Activated naive CD8-positive, alpha-beta T cell treated with anti-CD3 and anti-CD28 coated beads for 36 hours (primary cell): ENCODE measurements at regions not wholly inside any gene's neighbourhood (a gene's known extent, or its start where the extent isn't known, plus 50 kb on each side); places are given as distances from the start of the nearest gene placed in this dataset.

ENCODE experiments used
- DNase-seq: peaks from one replicate; pipeline ENCODE4 v3.0.0; 2021
- H3K27ac Mint-ChIP-seq: one replicate; pipeline ENCODE4 v1.8.0; 2022; ENCODE audit warnings: mild to moderate bottlenecking, moderate library complexity, mixed read lengths
- H3K27me3 Mint-ChIP-seq: one replicate; pipeline ENCODE4 v1.8.0; 2022; ENCODE audit warnings: mild to moderate bottlenecking, mixed read lengths
- H3K36me3 Mint-ChIP-seq: one replicate; pipeline ENCODE4 v1.8.0; 2021; ENCODE audit warnings: mild to moderate bottlenecking, mixed read lengths
- H3K4me1 Mint-ChIP-seq: one replicate; pipeline ENCODE4 v1.8.0; 2021; ENCODE audit warnings: mixed read lengths
- H3K4me3 Mint-ChIP-seq: one replicate; pipeline ENCODE4 v1.8.0; 2022; ENCODE audit warnings: mild to moderate bottlenecking, moderate library complexity, mixed read lengths
- H3K9me3 Mint-ChIP-seq: one replicate; pipeline ENCODE4 v1.8.0; 2022; ENCODE audit warnings: mixed read lengths

- DNase-seq: no peak
- no peaks in the 10 kb centered on the region for H3K4me1 Mint-ChIP-seq
- H3K27ac Mint-ChIP-seq: no peak overlapping the region
- H3K4me3 Mint-ChIP-seq: no peak overlapping the region
- H3K9me3 Mint-ChIP-seq: peaks cover 17% of the 10 kb centered on the region
- no peaks in the 10 kb centered on the region for H3K36me3 Mint-ChIP-seq
- H3K27me3 Mint-ChIP-seq: no peaks in the 10 kb centered on the region
Measured at GRCh38 chr2:82257796-82258555, 1953.4 kb upstream of the LRRTM1 start.

DNA sequence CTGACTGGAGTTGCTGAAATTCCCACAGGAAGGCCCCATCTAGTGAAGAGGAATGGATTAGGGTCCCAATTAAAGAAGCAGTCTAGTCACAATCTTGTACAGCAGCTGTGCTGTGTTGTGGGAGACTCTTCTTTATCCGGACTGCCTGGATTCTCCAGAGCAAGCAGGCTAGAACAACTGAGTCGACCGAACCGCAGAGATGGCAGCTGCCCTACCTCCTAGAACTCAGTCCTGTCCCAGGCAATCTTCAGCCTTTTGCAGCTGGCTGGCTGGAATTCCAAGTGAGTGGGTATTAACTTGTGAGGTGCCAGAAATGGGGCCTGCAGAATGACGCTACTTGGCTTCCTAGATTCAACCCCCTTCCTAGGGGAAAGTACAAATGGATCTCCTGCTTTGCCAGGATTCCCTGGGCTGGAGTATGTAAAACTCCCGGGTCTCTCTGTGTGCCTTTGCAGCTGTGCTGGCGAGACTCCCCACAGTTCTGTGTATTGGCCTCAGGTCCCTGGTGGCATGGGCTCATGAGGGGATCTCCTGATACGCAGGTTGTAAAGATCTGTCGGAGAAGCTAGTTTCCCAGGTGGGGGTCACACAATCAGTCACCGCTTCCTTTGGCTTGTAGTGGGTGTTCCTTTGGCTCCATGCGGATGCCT is 1952.6 kb upstream of the LRRTM1 start:
- no peaks in the 10 kb centered on the region for H3K36me3 Mint-ChIP-seq
- H3K4me3 Mint-ChIP-seq: no peak overlapping the region
- peaks cover 21% of the 10 kb centered on the region for H3K9me3 Mint-ChIP-seq
- no peak overlapping the region for H3K27ac Mint-ChIP-seq
- no peak for DNase-seq
- no peaks in the 10 kb centered on the region for H3K4me1 Mint-ChIP-seq
- no peaks in the 10 kb centered on the region for H3K27me3 Mint-ChIP-seq

DNA sequence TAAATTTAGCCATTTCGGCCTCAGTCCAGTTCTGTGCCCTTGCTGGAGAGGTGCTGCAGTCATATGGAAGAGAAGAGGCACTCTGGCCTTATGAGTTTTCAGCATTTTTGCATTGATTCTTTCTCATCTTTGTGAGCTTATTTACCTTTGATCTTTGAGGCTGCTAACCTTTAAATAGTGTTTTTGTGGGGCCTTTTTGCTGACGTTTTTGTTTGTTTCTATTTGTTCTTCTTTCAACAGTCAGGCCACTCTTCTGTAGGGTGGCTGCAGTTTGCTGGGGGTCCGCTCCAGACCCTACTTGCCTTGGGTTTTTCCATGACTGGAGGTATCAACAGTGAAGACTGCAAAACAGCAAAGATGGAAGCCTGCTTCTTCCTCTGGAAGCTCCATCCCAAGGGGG is 1951.7 kb upstream of the LRRTM1 start:
- Mint-ChIP-seq H3K27ac (no peak overlapping the region), H3K27me3 (no peaks in the 10 kb centered on the region), H3K36me3 (no peaks in the 10 kb centered on the region), H3K4me3 (no peak overlapping the region), H3K4me1 (no peaks in the 10 kb centered on the region), H3K9me3 (peaks cover 24% of the 10 kb centered on the region)
- no peak for DNase-seq

DNA sequence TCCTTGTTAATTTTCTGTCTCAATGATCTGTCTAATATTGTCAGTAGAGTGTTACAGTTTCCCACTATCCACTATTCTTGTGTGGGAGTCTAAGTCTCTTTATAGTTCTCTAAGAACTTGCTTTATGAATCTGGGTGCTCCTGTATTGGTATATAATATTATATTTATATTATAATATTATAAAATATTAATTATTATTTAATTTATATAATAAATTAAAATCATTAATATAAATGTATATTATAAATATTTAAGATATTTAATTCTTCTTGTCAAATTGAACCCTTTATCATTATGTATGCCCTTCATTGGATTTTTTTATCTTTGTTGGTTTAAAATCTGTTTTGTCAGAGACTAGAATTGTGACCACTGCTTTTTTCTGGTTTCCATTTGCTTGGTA is 1950.2 kb upstream of the LRRTM1 start:
- H3K4me1 Mint-ChIP-seq: no peaks in the 10 kb centered on the region
- no peak overlapping the region for H3K4me3 Mint-ChIP-seq
- peaks cover 25% of the 10 kb centered on the region for H3K9me3 Mint-ChIP-seq
- no peaks in the 10 kb centered on the region for H3K27me3 Mint-ChIP-seq
- DNase-seq: no peak
- H3K27ac Mint-ChIP-seq: no peak overlapping the region
- H3K36me3 Mint-ChIP-seq: no peaks in the 10 kb centered on the region

DNA sequence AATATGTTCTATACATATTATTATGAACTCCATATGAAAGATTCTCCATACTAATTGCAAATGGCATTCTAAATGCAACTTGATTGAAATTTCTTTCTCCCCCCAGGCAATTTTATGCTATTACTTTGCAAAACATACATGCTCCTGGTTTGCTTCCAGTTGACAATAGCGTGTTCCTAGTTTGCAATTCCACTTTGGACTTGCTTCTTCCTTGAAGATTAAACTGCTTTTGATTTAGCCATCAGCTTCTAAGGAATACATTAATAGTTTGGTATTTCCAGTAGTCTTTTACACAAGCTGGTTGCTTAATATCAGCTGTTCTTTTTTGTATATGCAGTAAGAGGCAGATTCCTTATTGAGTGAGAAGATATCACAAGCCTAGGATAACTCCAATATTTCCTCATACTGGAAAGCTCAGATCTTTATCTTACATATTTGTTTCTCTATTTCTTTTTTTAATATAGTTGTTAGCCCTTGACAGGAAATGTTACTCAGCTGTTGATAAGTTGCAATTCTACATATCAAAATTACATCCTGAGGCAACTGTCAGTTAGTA is 1941.7 kb upstream of the LRRTM1 start:
- peaks cover 4% of the 10 kb centered on the region for H3K9me3 Mint-ChIP-seq

GRCh38 chr2:82239176-82239575 is 1934.6 kb upstream of the LRRTM1 start:
- no peaks in the 10 kb centered on the region for H3K27me3 Mint-ChIP-seq
- peaks cover 4% of the 10 kb centered on the region for H3K9me3 Mint-ChIP-seq
- H3K4me3 Mint-ChIP-seq: no peak overlapping the region
- no peaks in the 10 kb centered on the region for H3K36me3 Mint-ChIP-seq
- DNase-seq: no peak
- no peak overlapping the region for H3K27ac Mint-ChIP-seq
- no peaks in the 10 kb centered on the region for H3K4me1 Mint-ChIP-seq

More for the DNA sequence above, 1941.7 kb upstream of the LRRTM1 start:
- Mint-ChIP-seq H3K4me3 (no peak overlapping the region), H3K27me3 (no peaks in the 10 kb centered on the region), H3K27ac (no peak overlapping the region), H3K36me3 (no peaks in the 10 kb centered on the region), H3K4me1 (no peaks in the 10 kb centered on the region)
- no peak for DNase-seq

DNA sequence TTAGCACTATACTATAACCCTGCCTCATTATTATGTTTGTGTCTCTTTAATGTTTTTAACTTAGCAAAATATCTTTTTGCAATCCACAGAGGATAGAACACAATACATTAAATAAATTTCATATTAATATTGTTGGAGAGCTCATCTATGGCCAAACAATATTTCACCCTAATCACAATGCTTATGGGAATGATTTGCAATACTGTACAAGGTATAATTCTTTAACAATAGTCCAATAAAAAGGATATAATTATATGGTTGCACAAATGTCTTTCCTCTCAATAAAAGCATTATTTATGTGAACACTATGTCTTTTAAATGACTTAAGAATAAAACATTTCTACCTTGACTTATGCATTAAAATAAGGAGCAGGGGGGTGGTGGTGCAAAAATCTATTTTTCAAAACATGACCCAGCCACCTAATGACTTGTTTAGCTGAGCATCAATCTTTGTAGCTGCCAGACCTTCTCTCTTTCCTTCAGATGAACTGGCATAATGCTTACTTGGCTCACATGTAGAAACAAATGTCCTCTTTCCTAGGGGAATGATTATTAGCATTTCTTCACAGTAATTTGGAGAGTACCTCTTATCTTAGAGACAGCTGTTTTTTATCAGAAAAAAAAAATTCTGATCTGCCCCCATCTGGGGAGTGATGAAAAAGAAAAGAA is 1933.6 kb upstream of the LRRTM1 start:
- DNase-seq: no peak
- Mint-ChIP-seq H3K4me3 (no peak overlapping the region), H3K36me3 (no peaks in the 10 kb centered on the region), H3K4me1 (no peaks in the 10 kb centered on the region), H3K27me3 (no peaks in the 10 kb centered on the region), H3K9me3 (peaks cover 4% of the 10 kb centered on the region), H3K27ac (no peak overlapping the region)

DNA sequence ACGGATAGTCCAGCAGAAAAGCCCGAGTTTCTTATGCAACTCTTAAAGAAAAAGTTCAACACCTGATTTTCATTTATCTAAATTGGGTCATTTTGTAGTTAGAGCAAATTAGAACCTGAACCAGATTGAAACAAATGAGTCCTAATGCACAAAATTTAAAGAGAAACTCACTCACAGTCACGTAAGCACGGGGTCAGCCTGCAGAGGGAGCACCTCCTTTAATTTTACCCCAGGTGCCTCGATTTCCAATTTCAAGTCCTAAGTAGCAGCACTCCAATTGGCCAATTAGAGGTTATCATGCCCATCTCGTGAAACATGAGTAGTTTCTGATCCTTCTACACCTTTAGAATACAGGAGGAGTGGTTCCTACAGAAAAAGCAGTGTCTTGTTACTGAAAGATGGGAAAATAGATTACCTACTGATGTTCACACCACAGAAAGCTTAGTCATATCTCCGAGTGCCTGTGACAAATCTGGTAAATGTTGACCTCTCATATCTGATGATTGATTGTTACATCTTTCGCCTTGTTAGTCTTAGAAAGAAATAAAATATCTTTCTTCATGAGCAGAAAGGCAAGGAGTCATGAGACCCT is 1929.8 kb upstream of the LRRTM1 start:
- Mint-ChIP-seq H3K4me1 (no peaks in the 10 kb centered on the region), H3K27ac (no peak overlapping the region), H3K27me3 (no peaks in the 10 kb centered on the region), H3K9me3 (no peaks in the 10 kb centered on the region), H3K4me3 (no peak overlapping the region), H3K36me3 (no peaks in the 10 kb centered on the region)
- DNase-seq: no peak

- no peaks in the 10 kb centered on the region for H3K4me1 Mint-ChIP-seq
- H3K36me3 Mint-ChIP-seq: no peaks in the 10 kb centered on the region
- H3K27ac Mint-ChIP-seq: no peak overlapping the region
- H3K9me3 Mint-ChIP-seq: peaks cover 2% of the 10 kb centered on the region
- no peak overlapping the region for H3K4me3 Mint-ChIP-seq
- DNase-seq: no peak
- H3K27me3 Mint-ChIP-seq: no peaks in the 10 kb centered on the region
Measured at GRCh38 chr2:82233806-82234205, 1929.3 kb upstream of the LRRTM1 start.

DNA sequence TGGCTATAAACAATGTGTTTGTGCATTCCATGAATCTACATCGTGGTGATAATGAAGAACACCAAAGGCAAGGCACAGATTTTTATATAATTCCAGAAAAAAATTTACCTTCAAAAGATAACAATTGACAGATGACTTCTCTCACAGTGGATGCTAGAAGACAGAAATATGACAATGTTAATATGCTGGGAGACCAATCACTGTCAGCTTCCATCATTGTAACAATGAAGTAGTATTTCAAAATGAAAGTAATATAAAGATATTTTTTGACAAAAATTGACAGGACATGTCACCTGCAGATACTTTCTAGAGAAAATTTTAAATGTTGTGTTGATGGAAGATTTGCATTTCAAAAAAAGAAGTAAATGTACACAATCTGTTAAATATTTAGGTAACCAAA is 1925.9 kb upstream of the LRRTM1 start:
- Mint-ChIP-seq H3K9me3 (peaks cover 2% of the 10 kb centered on the region), H3K27me3 (no peaks in the 10 kb centered on the region), H3K4me3 (no peak overlapping the region), H3K36me3 (no peaks in the 10 kb centered on the region), H3K27ac (no peak overlapping the region), H3K4me1 (no peaks in the 10 kb centered on the region)
- DNase-seq: no peak

DNA sequence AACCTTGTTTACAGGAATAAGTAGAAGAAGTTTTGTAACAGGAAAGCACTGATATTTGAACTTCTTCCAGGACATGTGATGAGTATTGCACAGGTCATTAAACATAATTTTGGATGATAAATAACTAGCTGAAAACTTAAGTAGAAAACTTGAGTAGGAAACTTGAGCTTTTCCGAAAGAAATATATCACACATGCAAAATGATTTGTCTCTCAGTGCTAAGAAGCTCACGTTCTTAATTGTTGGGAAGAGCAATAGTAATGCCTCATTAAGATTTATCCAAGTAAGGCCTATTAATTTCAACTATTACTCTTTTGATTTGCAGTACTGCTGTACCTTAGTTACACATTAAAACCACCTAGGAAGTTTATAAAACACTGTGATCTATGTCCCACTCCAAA is 1921.9 kb upstream of the LRRTM1 start:
- Mint-ChIP-seq H3K4me3 (no peak overlapping the region), H3K27me3 (no peaks in the 10 kb centered on the region), H3K9me3 (peaks cover 5% of the 10 kb centered on the region), H3K27ac (no peak overlapping the region), H3K4me1 (no peaks in the 10 kb centered on the region), H3K36me3 (no peaks in the 10 kb centered on the region)
- no peak for DNase-seq

- Mint-ChIP-seq H3K4me1 (no peaks in the 10 kb centered on the region), H3K36me3 (no peaks in the 10 kb centered on the region)
Measured at GRCh38 chr2:82224301-82224940, 1919.9 kb upstream of the LRRTM1 start.

GRCh38 chr2:82215212-82215611 is 1910.7 kb upstream of the LRRTM1 start:
- DNase-seq: no peak
- Mint-ChIP-seq H3K27ac (no peak overlapping the region), H3K36me3 (no peaks in the 10 kb centered on the region), H3K4me1 (no peaks in the 10 kb centered on the region), H3K27me3 (no peaks in the 10 kb centered on the region), H3K4me3 (no peak overlapping the region), H3K9me3 (peaks cover 11% of the 10 kb centered on the region)

More at GRCh38 chr2:82224301-82224940, 1919.9 kb upstream of the LRRTM1 start:
- Mint-ChIP-seq H3K27me3 (no peaks in the 10 kb centered on the region), H3K27ac (no peak overlapping the region), H3K4me3 (no peak overlapping the region), H3K9me3 (peaks cover 5% of the 10 kb centered on the region)
- no peak for DNase-seq

- Mint-ChIP-seq H3K27me3 (no peaks in the 10 kb centered on the region), H3K4me3 (no peak overlapping the region), H3K4me1 (no peaks in the 10 kb centered on the region), H3K9me3 (peaks cover 8% of the 10 kb centered on the region), H3K36me3 (no peaks in the 10 kb centered on the region), H3K27ac (no peak overlapping the region)
- no peak for DNase-seq
Measured at GRCh38 chr2:82199493-82199852, 1894.9 kb upstream of the LRRTM1 start.
